ENCODE measurements at regions not wholly inside any gene's neighbourhood (a gene's known extent, or its start where the extent isn't known, plus 50 kb on each side); places are given as distances from the start of the nearest gene placed in this dataset.

GRCh38 chr5:114054594-114054993 is 307.3 kb upstream of the KCNN2 start:
- TF ChIP-seq CTCF (IDR thresholded peaks at IDR 0.05) = no peak
- TF ChIP-seq EP300 (IDR thresholded peaks at IDR 0.05) = no peak
- no peak for TF ChIP-seq POLR2A (IDR thresholded peaks at IDR 0.05)

Data from ovary (tissue), 3 donors.